GM19463 (cell line): ENCODE measurements at regions not wholly inside any gene's neighbourhood (a gene's known extent, or its start where the extent isn't known, plus 50 kb on each side); places are given as distances from the start of the nearest gene placed in this dataset.
"Not testable (repeated sequence)": the region's sequence is repeated elsewhere in the genome, so short reads cannot be mapped to it uniquely, and the experiment has no call there.

Source experiments
- ATAC-seq: cut with Tn5 transposase; IDR thresholded peaks from one replicate; pipeline ENCODE4 v1.9.1; 2021; ENCODE audit warnings: mild to moderate bottlenecking, moderate library complexity; ENCODE audit not compliant: unreplicated experiment

DNA sequence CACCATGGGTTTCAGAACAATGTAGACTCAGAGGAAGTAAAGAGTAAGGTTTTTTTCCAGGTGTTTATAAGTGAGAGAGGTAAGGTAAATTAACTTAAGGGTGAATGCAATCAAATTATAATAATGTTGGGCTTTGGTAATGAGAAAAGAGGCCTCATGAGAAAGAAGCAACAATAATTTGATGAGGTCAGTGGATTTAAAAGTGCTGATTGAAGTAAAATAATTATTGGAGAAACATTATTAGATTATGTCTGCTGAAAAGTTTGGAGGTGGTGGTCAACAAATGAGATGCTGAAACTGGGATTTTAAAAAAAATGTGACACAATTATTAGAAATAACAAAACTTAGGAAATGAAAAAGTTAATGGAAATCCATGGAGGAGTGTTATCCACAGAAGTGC is 187.4 kb upstream of the BRINP3 start:
- ATAC-seq: no peak

- ATAC-seq: no peak
These were observed 190.2 kb upstream of the BRINP3 start for GRCh38 chr1:190667914-190668313.

- no peak for ATAC-seq
These were observed 201.4 kb upstream of the BRINP3 start for GRCh38 chr1:190679044-190679443.

GRCh38 chr1:190679454-190679853 is 201.8 kb upstream of the BRINP3 start:
- no peak for ATAC-seq

- no peak for ATAC-seq
These were observed 202.3 kb upstream of the BRINP3 start for GRCh38 chr1:190679983-190680382.

DNA sequence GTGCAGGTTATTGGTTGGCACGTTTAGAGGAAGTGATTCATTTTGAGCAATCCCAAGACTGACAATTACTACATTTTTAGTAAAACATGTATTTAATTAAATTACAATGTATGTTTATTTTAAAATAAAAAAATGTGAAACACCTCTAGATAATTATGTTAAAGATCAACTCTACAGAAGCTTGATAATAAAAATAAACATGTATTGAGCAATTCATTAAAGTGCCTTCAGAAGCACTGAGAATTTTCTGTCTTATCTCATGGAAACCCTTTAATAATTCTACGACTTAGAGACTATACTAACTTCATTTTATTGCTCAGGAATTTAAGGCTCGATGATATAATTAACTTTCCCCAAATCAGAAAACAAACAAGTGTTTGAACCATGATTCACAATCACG is 208.0 kb upstream of the BRINP3 start:
- no peak for ATAC-seq

DNA sequence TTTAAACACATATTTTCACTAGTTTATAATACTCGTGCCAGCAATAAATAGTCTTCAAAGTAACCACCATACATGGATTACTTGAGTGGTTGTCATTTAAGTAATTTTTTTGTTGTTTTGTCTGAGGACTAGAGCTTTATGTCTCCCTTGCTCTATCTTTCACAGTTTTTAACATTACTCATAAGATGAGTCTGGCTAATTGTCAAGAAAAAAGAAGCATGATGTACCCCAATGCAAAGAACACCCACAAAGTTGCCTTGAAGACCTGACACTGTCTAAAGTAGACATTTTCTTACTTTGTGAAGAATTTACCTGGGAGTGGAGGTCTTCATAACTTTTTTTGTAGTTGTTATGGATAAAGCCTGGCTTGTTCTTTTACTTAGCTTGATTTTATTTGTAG is 210.4 kb upstream of the BRINP3 start:
- ATAC-seq: no peak

DNA sequence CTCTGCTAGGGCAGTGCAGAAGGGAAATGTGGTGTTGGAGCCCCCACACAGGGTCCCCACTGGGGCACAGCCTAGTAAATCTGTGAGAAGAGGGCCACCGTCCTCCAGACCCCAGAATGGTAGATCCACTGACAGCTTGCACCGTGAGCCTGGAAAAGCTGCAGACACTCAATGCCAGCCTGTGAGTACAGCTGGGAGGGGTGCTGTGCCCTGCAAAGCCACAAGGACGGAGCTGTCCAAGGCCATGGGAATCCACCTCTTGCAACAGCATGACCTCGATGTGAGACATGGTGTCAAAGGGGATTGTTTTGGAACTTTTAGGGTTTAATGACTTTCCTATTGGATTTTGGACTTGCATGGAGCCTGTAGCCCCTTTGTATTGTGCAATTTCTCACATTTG is 220.8 kb upstream of the BRINP3 start:
- ATAC-seq: not testable (repeated sequence)

GRCh38 chr1:190699165-190699564 is 221.5 kb upstream of the BRINP3 start:
- ATAC-seq: no peak

DNA sequence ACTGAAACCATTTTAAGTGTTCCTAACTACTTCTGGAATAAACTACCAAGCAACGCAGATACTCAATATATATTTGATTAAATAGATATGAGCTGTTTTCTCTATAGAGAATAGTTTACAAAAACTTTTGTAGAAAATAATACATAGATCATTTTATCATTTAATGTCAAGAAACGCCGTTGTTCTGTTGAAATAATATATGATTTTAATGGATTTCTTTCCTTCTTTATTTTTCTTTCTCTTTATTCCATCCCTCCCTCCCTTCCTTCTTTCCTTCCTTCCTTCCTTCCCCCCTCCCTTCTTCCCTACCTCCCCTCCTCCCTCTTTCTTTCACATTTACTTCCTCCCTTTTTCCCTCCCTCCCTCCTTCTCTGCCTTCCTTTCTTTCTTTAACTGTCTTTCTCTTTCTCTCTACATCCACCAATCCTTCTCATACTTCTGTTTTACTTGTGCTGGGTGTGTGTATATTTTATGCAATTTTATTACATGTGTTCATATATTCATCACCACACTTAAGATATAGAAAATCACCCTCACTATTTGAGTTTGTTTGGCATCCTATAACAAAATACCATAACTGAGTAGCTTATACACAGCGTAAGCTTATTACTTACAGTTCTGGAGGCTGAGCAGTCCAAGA is 230.9 kb upstream of the BRINP3 start:
- ATAC-seq: no peak

GRCh38 chr1:190711069-190711468 is 233.4 kb upstream of the BRINP3 start:
- ATAC-seq: no peak

- ATAC-seq: no peak
These were observed 239.4 kb upstream of the BRINP3 start for GRCh38 chr1:190717055-190717454.

DNA sequence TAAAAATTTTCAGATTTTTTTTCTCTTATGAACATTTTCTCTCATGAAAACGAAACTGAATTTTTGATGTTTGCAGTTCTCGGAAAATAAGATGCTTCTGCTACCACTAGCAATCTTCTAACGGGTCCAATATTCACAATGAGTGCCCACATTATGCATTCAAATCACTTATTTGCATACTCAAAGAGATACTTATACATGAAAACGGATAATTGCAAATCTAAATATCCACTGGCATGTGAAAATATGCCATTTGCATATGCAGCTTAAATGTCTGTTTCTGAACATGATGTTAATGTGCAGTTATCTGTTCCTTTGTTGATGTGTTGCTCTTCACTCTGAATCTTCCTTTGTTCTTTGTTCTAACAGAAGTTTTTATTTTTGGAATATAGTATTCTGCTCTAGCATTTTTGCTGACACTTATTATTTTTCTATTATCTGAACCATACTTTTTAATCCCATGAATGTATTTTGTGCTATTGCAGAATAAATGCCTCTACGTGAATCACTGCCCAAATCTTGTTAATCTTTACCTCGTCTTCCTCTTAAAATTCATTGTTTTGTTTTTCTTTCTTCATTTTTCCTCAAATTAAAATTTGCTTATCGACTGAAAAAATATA is 259.4 kb upstream of the BRINP3 start:
- no peak for ATAC-seq

DNA sequence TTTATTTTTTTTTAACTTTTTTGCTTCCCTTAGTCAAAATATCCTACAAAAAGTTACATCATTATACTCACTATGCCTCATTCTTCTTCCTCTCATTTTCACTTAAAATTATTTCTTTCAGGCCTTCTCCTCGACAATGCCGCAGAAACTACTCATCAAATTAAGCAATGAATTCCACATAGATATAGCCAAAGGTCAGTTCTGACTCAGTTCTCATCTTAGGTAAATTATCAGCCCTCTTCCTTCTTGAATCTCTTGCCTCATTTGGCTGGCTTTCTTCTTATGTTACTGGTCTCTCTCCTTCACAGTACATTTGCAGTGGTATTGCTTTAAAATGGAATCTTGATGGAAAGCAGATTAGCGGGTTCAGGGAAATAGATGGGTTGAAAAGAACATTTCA is 260.7 kb upstream of the BRINP3 start:
- no peak for ATAC-seq

DNA sequence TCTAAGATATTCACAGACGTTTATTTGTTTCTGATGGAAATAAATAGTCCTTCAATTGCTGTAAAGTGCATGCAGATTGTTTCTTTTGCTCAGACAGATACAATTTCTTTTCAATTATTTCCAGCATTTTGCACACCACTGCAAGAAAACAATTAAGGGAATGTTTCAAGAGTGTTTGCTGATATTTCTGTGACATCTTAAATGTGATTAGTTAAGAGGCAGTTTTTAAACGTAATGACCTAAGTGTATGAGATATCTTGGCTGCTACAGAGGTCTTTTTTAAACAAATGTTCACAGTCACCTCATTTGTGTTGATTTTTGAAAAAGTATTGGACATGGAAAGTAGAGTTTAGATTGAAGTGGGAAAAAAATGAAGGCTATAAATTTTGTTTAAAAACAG is 262.3 kb upstream of the BRINP3 start:
- no peak for ATAC-seq

DNA sequence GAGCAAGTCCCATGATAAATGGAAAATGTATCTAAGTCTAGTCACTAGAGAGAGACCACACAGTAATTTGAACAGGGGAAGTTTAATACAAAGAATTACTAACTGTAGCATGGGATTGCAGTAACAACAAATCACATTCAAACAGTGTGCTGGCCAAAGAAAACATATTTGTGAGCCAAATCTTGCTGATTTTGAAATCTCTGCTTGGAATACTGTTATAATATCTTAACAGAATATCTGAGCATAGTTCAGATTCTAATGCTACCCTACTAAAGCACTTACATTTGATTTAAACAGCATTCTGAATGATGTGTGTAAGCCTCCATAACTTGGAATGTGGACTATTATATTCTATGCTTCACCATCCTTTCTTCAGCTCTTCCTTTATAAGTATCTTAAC is 270.0 kb upstream of the BRINP3 start:
- ATAC-seq: no peak

GRCh38 chr1:190752131-190752530 is 274.5 kb upstream of the BRINP3 start:
- no peak for ATAC-seq

- ATAC-seq: no peak
These were observed 277.0 kb upstream of the BRINP3 start for GRCh38 chr1:190754666-190755065.

- ATAC-seq: peak; percentile 98
These were observed 282.1 kb upstream of the BRINP3 start for GRCh38 chr1:190759807-190760206.

- ATAC-seq: no peak
These were observed 284.7 kb upstream of the BRINP3 start for GRCh38 chr1:190762325-190762724.

GRCh38 chr1:190792873-190793272 is 315.2 kb upstream of the BRINP3 start:
- ATAC-seq: no peak

DNA sequence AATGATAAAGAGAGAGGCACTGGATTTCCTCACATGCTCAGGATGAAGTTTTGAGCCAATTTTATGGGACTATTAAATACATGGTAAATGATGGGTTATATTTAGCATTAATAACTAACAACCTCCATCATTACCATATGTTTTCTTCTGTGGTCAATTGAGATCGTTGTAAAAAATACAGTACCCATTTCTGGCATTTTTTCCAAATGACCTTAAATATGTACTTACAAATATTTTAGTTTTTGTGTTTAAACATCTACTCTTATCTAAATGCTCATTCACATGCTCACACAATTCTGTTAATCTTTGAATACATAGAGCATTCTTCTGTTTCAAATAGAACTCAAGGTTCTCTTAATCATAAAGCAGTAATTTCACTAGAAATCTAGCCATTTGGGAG is 330.0 kb upstream of the BRINP3 start:
- ATAC-seq: no peak

DNA sequence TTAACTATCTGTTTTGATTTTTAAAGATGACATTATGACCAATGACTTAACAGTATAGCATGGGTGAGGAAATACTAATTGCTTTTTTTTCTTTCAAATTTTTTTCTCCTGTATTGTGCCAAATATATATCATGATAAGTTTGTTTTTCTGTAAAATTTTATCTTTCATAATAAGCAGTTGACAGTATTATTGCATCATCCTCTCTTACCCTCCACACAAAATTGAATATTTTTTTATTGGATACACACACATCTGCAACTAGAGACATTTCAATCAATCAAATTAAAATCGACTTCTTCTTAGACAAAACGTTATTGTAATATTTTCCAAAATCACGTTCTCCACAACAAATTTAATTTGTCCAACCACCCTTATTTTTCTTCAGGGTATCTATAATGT is 330.4 kb upstream of the BRINP3 start:
- no peak for ATAC-seq
